IMR-90 (cell line): ENCODE measurements at regions not wholly inside any gene's neighbourhood (a gene's known extent, or its start where the extent isn't known, plus 50 kb on each side); places are given as distances from the start of the nearest gene placed in this dataset.

Source experiments
- ATAC-seq: fragments of 200-7000 bp; cut with Tn5 transposase; 2 replicates; pipeline ENCODE4 v1.9.1; 2020; ENCODE audit warnings: low read depth, mild to moderate bottlenecking, moderate library complexity
- BruUV-seq: library from RNA; stranded (reverse); fragments of 400-500 nt; replicated peaks from 2 replicates; lab custom pipeline; 2021; lab: Mats Ljungman, UMichigan
- CTCF ChIA-PET: fragments of 300-600 bp; formaldehyde crosslinking; extraction: SDS; loops from one replicate; lab custom pipeline; 2021; ENCODE audit warnings: antibody characterized with exemption; lab: Yijun Ruan, JAX
- POLR2A ChIA-PET: fragments of 300-600 bp; sonication (Branson Sonifier 250); formaldehyde crosslinking; loops from one replicate; lab custom pipeline; 2022; ENCODE audit warnings: antibody characterized with exemption; ENCODE audit not compliant: unreplicated experiment; lab: Charles Lee
- DNase-seq: peaks from one replicate; pipeline ENCODE4 v3.0.0; 2013
- H2AFZ ChIP-seq: replicated peaks from 2 replicates; pipeline ENCODE3; 2013; ENCODE audit warnings: low read length, mild to moderate bottlenecking; ENCODE audit not compliant: poor library complexity
- H2AK5ac ChIP-seq: 2 replicates; pipeline ENCODE4 v1.6.1; 2013; ENCODE audit warnings: low read depth, low read length, inconsistent platforms
- H2AK9ac ChIP-seq: replicated peaks from 2 replicates; pipeline ENCODE3; 2013; ENCODE audit warnings: mild to moderate bottlenecking, low read depth, low read length, moderate library complexity; ENCODE audit not compliant: poor library complexity
- H2BK120ac ChIP-seq: 2 replicates; pipeline ENCODE4 v1.6.1; 2013; ENCODE audit warnings: low read depth, low read length, inconsistent platforms
- H2BK15ac ChIP-seq: 3 replicates; pipeline ENCODE4 v1.6.1; 2013; ENCODE audit warnings: low read depth, low read length, inconsistent platforms
- H2BK20ac ChIP-seq: 2 replicates; pipeline ENCODE4 v1.6.1; 2013; ENCODE audit warnings: low read depth, mild to moderate bottlenecking, inconsistent platforms, low read length, moderate library complexity
- H2BK5ac ChIP-seq: 2 replicates; pipeline ENCODE4 v1.6.1; 2013; ENCODE audit warnings: mild to moderate bottlenecking, low read depth, low read length, inconsistent platforms; ENCODE audit not compliant: poor library complexity, severe bottlenecking
- H3K14ac ChIP-seq: replicated peaks from 2 replicates; pipeline ENCODE4 v1.6.1; 2013; ENCODE audit warnings: low read depth, low read length, inconsistent platforms
- H3K18ac ChIP-seq: 2 replicates; pipeline ENCODE4 v1.6.1; 2013; ENCODE audit warnings: low read depth, low read length, control low read depth
- H3K23ac ChIP-seq: 2 replicates; pipeline ENCODE4 v1.6.1; 2013; ENCODE audit warnings: low read depth, low read length, inconsistent platforms
- H3K27ac ChIP-seq: 2 replicates; pipeline ENCODE4 v1.5.1; 2013; ENCODE audit warnings: mild to moderate bottlenecking, control low read depth, low read length; ENCODE audit not compliant: insufficient read depth
- H3K27me3 ChIP-seq: 2 replicates; pipeline ENCODE4 v1.6.1; 2013; ENCODE audit warnings: low read length; ENCODE audit not compliant: control insufficient read depth, insufficient read depth
- H3K36me3 ChIP-seq: 2 replicates; pipeline ENCODE4 v1.6.1; 2013; ENCODE audit warnings: low read length, mixed read lengths; ENCODE audit not compliant: control insufficient read depth, insufficient read depth
- H3K4ac ChIP-seq: 2 replicates; pipeline ENCODE4 v1.6.1; 2013; ENCODE audit warnings: low read depth, low read length, inconsistent platforms
- H3K4me1 ChIP-seq: 2 replicates; pipeline ENCODE4 v1.6.1; 2013; ENCODE audit warnings: low read length, mixed read lengths; ENCODE audit not compliant: control insufficient read depth, insufficient read depth
- H3K4me2 ChIP-seq: 2 replicates; pipeline ENCODE4 v1.6.1; 2013; ENCODE audit warnings: low read depth, mild to moderate bottlenecking, control low read depth, low read length, moderate library complexity
- H3K4me3 ChIP-seq: 2 replicates; pipeline ENCODE4 v1.5.1; 2013; ENCODE audit warnings: low read depth, mild to moderate bottlenecking, control low read depth, low read length, moderate library complexity; ENCODE audit not compliant: insufficient read depth
- H3K56ac ChIP-seq: 2 replicates; pipeline ENCODE4 v1.6.1; 2013; ENCODE audit warnings: low read length, inconsistent platforms; ENCODE audit not compliant: insufficient read depth; ENCODE audit errors: extremely low read depth
- H3K79me1 ChIP-seq, 2 experiments: 2 replicates each; pipeline ENCODE4 v1.6.1; 2013; ENCODE audit warnings: low read length in 2 of 2, inconsistent platforms in 1 of 2, low read depth in 1 of 2
- H3K9ac ChIP-seq: 2 replicates; pipeline ENCODE4 v1.6.1; 2013; ENCODE audit warnings: low read depth, low read length, control low read depth
- H3K9me1 ChIP-seq: 2 replicates; pipeline ENCODE4 v1.6.1; 2013; ENCODE audit warnings: low read length, inconsistent platforms; ENCODE audit not compliant: insufficient read depth
- H3K9me3 ChIP-seq: 2 replicates; pipeline ENCODE4 v1.6.1; 2013; ENCODE audit warnings: low read length; ENCODE audit not compliant: control insufficient read depth, insufficient read depth
- H4K20me1 ChIP-seq: 2 replicates; pipeline ENCODE4 v1.6.1; 2013; ENCODE audit warnings: low read length, inconsistent platforms; ENCODE audit not compliant: insufficient read depth
- H4K5ac ChIP-seq: 2 replicates; pipeline ENCODE4 v1.6.1; 2013; ENCODE audit warnings: mild to moderate bottlenecking, low read depth, low read length, control low read depth
- H4K8ac ChIP-seq, 2 experiments: 2 replicates each; pipeline ENCODE4 v1.6.1; 2013; ENCODE audit warnings: low read depth in 2 of 2, low read length in 2 of 2, control low read depth in 1 of 2, inconsistent platforms in 1 of 2
- H4K91ac ChIP-seq: 2 replicates; pipeline ENCODE4 v1.6.1; 2013; ENCODE audit warnings: low read depth, low read length, inconsistent platforms; ENCODE audit not compliant: insufficient read depth
- CEBPB ChIP-seq: IDR thresholded peaks from 2 replicates; pipeline ENCODE4 v1.6.1; 2012; ENCODE audit warnings: low read depth, low read length, improper control_type of control experiment
- CHD1 ChIP-seq: IDR thresholded peaks from 2 replicates; pipeline ENCODE4 v1.6.1; 2012; ENCODE audit warnings: low read depth, low read length, improper control_type of control experiment
- FOS ChIP-seq: fragments of 150-350 bp; IDR thresholded peaks from 2 replicates; pipeline ENCODE4 v1.6.1; 2016; ENCODE audit warnings: low read depth, low read length
- MAZ ChIP-seq: IDR thresholded peaks from 2 replicates; pipeline ENCODE4 v1.6.1; 2012; ENCODE audit warnings: low read depth, mild to moderate bottlenecking, low read length, improper control_type of control experiment, moderate library complexity, borderline replicate concordance
- RCOR1 ChIP-seq: IDR thresholded peaks from 2 replicates; pipeline ENCODE4 v1.6.1; 2012; ENCODE audit warnings: mild to moderate bottlenecking, low read length, improper control_type of control experiment; ENCODE audit not compliant: insufficient replicate concordance
- WGBS, 2 experiments: methylation state at CpG; one replicate each; pipeline versions ENCODE4 v1.1.5 to v1.1.7; 2013; ENCODE audit warnings: missing lambda C conversion rate in 2 of 2; ENCODE audit not compliant: insufficient read length in 1 of 2; ENCODE audit errors: extremely low coverage in 2 of 2; 5-methylcytosine and 5-hydroxymethylcytosine counted together
- dilution Hi-C: fragments of 300-500 bp; cut with HindIII; formaldehyde crosslinking; loops from one replicate; pipeline ENCODE4 v1.14.3; 2018; ENCODE audit warnings: low sequenced_read_pairs; ENCODE audit not compliant: unreplicated experiment
- in situ Hi-C: fragments of 300-500 bp; cut with MboI; formaldehyde crosslinking; loops from 3 replicates; pipeline ENCODE4 v1.14.3; 2019; ENCODE audit warnings: low sequenced_read_pairs, inconsistent platforms, mixed read lengths
- intact Hi-C: fragments of 100-400 bp; cut with micrococcal nuclease; formaldehyde crosslinking; loops from 2 replicates; pipeline ENCODE4 v1.10.0; 2022
- TF ChIP-seq, protein P1 (sequence below): conservative IDR thresholded peaks from 2 replicates; pipeline ENCODE4 v1.5.1; 2012; ENCODE audit warnings: mild to moderate bottlenecking, low read depth, low read length, improper control_type of control experiment
- TF ChIP-seq, protein P2 (sequence below): fragments of 150-350 bp; IDR thresholded peaks from 2 replicates; pipeline ENCODE4 v1.6.1; 2017; ENCODE audit warnings: mild to moderate bottlenecking, antibody characterized with exemption, low read length, low read depth
- TF ChIP-seq, protein P3 (sequence below): fragments of 150-350 bp; IDR thresholded peaks from 2 replicates; pipeline ENCODE4 v1.6.1; 2016; ENCODE audit warnings: low read depth, mild to moderate bottlenecking, low read length, moderate library complexity, borderline replicate concordance

DNA sequence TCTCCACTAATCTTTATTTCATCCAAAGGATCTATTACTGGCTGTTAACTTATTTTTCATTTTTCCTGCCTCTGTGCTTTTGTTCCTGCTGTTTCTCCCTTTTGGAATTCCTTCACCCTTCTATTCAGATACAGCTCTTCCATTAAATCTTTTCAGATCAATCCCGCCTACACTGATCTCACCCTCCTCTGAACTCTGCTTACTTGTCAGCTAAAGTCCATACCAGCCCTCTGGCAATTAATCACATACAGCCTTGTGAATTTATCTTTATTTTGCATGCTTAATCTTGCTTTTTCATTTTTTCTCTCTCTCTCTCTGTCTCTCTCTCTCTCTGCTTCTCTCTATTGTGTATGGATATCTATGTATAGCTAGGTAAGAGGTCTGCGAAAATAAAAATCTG is 100.8 kb upstream of the UMPS start:
- CTCF ChIA-PET: no interaction called here
- no peak overlapping the region for H4K91ac ChIP-seq
- H3K79me1 ChIP-seq: no peaks in the 10 kb centered on the region
- H2AK5ac ChIP-seq: no peak overlapping the region
- H3K9me3 ChIP-seq: no peaks in the 10 kb centered on the region
- POLR2A ChIA-PET: no interaction called here
- TF ChIP-seq MAZ: no peak
- TF ChIP-seq CEBPB: no peak
- no peak for TF ChIP-seq FOS
- no peak for TF ChIP-seq RCOR1
- TF ChIP-seq, protein P1, sequence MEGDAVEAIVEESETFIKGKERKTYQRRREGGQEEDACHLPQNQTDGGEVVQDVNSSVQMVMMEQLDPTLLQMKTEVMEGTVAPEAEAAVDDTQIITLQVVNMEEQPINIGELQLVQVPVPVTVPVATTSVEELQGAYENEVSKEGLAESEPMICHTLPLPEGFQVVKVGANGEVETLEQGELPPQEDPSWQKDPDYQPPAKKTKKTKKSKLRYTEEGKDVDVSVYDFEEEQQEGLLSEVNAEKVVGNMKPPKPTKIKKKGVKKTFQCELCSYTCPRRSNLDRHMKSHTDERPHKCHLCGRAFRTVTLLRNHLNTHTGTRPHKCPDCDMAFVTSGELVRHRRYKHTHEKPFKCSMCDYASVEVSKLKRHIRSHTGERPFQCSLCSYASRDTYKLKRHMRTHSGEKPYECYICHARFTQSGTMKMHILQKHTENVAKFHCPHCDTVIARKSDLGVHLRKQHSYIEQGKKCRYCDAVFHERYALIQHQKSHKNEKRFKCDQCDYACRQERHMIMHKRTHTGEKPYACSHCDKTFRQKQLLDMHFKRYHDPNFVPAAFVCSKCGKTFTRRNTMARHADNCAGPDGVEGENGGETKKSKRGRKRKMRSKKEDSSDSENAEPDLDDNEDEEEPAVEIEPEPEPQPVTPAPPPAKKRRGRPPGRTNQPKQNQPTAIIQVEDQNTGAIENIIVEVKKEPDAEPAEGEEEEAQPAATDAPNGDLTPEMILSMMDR: no peak
- TF ChIP-seq, protein P2, sequence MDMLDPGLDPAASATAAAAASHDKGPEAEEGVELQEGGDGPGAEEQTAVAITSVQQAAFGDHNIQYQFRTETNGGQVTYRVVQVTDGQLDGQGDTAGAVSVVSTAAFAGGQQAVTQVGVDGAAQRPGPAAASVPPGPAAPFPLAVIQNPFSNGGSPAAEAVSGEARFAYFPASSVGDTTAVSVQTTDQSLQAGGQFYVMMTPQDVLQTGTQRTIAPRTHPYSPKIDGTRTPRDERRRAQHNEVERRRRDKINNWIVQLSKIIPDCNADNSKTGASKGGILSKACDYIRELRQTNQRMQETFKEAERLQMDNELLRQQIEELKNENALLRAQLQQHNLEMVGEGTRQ: no peak
- TF ChIP-seq CHD1: no peak
- TF ChIP-seq, protein P3, sequence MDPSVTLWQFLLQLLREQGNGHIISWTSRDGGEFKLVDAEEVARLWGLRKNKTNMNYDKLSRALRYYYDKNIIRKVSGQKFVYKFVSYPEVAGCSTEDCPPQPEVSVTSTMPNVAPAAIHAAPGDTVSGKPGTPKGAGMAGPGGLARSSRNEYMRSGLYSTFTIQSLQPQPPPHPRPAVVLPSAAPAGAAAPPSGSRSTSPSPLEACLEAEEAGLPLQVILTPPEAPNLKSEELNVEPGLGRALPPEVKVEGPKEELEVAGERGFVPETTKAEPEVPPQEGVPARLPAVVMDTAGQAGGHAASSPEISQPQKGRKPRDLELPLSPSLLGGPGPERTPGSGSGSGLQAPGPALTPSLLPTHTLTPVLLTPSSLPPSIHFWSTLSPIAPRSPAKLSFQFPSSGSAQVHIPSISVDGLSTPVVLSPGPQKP: no peak
- ATAC-seq (no peak), DNase-seq (no peak)
- dilution Hi-C loops: no loop called here
- no peak overlapping the region for H3K4ac ChIP-seq
- H3K9me1 ChIP-seq: no peaks in the 10 kb centered on the region; the same call in 1 of the 2 replicates
- H3K27ac ChIP-seq: no peak overlapping the region
- H2AK9ac ChIP-seq: no peak overlapping the region
- no peak overlapping the region for H2AFZ ChIP-seq
- no peak overlapping the region for H3K56ac ChIP-seq
- no peak overlapping the region for H2BK5ac ChIP-seq
- H4K8ac ChIP-seq: no peak overlapping the region
- H3K9ac ChIP-seq: no peak overlapping the region
- H3K27me3 ChIP-seq: peaks cover 11% of the 10 kb centered on the region
- no peaks in the 10 kb centered on the region for H3K36me3 ChIP-seq
- no peak overlapping the region for H2BK120ac ChIP-seq
- no peak overlapping the region for H2BK20ac ChIP-seq
- intact Hi-C loops: no loop called here
- no peak overlapping the region for H4K5ac ChIP-seq
- no peak overlapping the region for H3K4me2 ChIP-seq
- H2BK15ac ChIP-seq: no peak overlapping the region
- in situ Hi-C loops: no loop called here
- WGBS, 2 experiments: no CpG with 5 or more reads among the region's 2 CpGs
- H3K18ac ChIP-seq: no peak overlapping the region
- no peak overlapping the region for H3K14ac ChIP-seq
- H3K4me3 ChIP-seq: no peak overlapping the region
- no peaks in the 10 kb centered on the region for H4K20me1 ChIP-seq
- BruUV-seq: no TSS peak
- H3K4me1 ChIP-seq: no peaks in the 10 kb centered on the region
- H3K23ac ChIP-seq: no peak overlapping the region
